ENCODE measurements at regions not wholly inside any gene's neighbourhood (a gene's known extent, or its start where the extent isn't known, plus 50 kb on each side); places are given as distances from the start of the nearest gene placed in this dataset.

GRCh38 chr1:200294241-200294640 is 115.6 kb downstream of the ZNF281 start:
- ATAC-seq: peak in 1 of 4 donors; percentile 51
- TF ChIP-seq CTCF (IDR thresholded peaks at IDR 0.05) (no peak), POLR2A (IDR thresholded peaks at IDR 0.05) (no peak)
- intact Hi-C loops (cut with DNase I): no loop called here
- Histone ChIP-seq H3K4me3 (no peak overlapping the region), H3K27me3 (no peaks in the 10 kb centered on the region), H3K36me3 (no peaks in the 10 kb centered on the region), H3K9me3 (no peaks in the 10 kb centered on the region), H3K4me1 (peaks cover 0 to 41% (median 10%) of the 10 kb centered on the region in 4 donors), H3K27ac (no peak overlapping the region)
- 59% methylated on average over 2 of the region's 2 CpGs for WGBS (ENCODE audit: insufficient coverage, low coverage, low lambda C conversion rate, missing lambda C conversion rate)
- DNase-seq: no peak

- 57% methylated on average over 2 of the region's 2 CpGs for WGBS (ENCODE audit: insufficient coverage, low coverage, low lambda C conversion rate, missing lambda C conversion rate)
- intact Hi-C loops (cut with DNase I): no loop called here
- Histone ChIP-seq H3K36me3 (no peaks in the 10 kb centered on the region), H3K9me3 (no peaks in the 10 kb centered on the region), H3K4me1 (peaks cover 0 to 31% (median 8%) of the 10 kb centered on the region in 4 donors), H3K27ac (no peak overlapping the region), H3K4me3 (no peak overlapping the region), H3K27me3 (no peaks in the 10 kb centered on the region)
- DNase-seq (no peak), ATAC-seq (no peak)
- no peak for TF ChIP-seq CTCF (IDR thresholded peaks at IDR 0.05)
- TF ChIP-seq POLR2A (IDR thresholded peaks at IDR 0.05): no peak
These were observed 117.1 kb downstream of the ZNF281 start for GRCh38 chr1:200292699-200293098.

GRCh38 chr1:200291106-200291505 is 118.7 kb downstream of the ZNF281 start:
- 39% methylated on average over 2 of the region's 2 CpGs for WGBS (ENCODE audit: insufficient coverage, low coverage, low lambda C conversion rate, missing lambda C conversion rate)
- no peak overlapping the region for H3K27ac ChIP-seq
- ATAC-seq: no peak

GRCh38 chr1:200290010-200290685 is 119.7 kb downstream of the ZNF281 start:
- Histone ChIP-seq H3K4me3 (no peak overlapping the region), H3K9me3 (no peaks in the 10 kb centered on the region), H3K27me3 (no peaks in the 10 kb centered on the region), H3K27ac (no peak overlapping the region), H3K4me1 (peaks cover 0 to 11% (median 1%) of the 10 kb centered on the region in 4 donors), H3K36me3 (no peaks in the 10 kb centered on the region)
- TF ChIP-seq POLR2A (IDR thresholded peaks at IDR 0.05) (no peak), CTCF (IDR thresholded peaks at IDR 0.05) (no peak)
- 32% methylated on average over 5 of the region's 5 CpGs for whole genome bisulfite sequencing (ENCODE audit: insufficient coverage, low coverage, low lambda C conversion rate, missing lambda C conversion rate)
- DNase-seq (no peak), ATAC-seq (peak; percentile 86 to 94 (median 92))
- intact Hi-C loops (cut with DNase I): no loop called here

More at GRCh38 chr1:200291106-200291505, 118.7 kb downstream of the ZNF281 start:
- Histone ChIP-seq H3K27me3 (no peaks in the 10 kb centered on the region), H3K9me3 (no peaks in the 10 kb centered on the region), H3K36me3 (no peaks in the 10 kb centered on the region), H3K4me1 (peaks cover 0 to 19% (median 5%) of the 10 kb centered on the region in 4 donors), H3K4me3 (no peak overlapping the region)
- intact Hi-C loops (cut with DNase I): no loop called here
- DNase-seq: no peak
- TF ChIP-seq POLR2A (IDR thresholded peaks at IDR 0.05) (no peak), CTCF (IDR thresholded peaks at IDR 0.05) (no peak)

All from right lobe of liver (tissue), 6 donors.